NT2/D1 (cell line): ENCODE measurements at regions not wholly inside any gene's neighbourhood (a gene's known extent, or its start where the extent isn't known, plus 50 kb on each side); places are given as distances from the start of the nearest gene placed in this dataset.

Experiments
- DNase-seq: peaks from one replicate; pipeline ENCODE4 v3.0.0-alpha.2; 2011; ENCODE audit warnings: low read depth, low spot score
- H3K27me3 ChIP-seq: 2 replicates; pipeline ENCODE4 v1.6.0; 2011; ENCODE audit warnings: mild to moderate bottlenecking; ENCODE audit not compliant: insufficient read length, insufficient read depth
- H3K36me3 ChIP-seq: 2 replicates; pipeline ENCODE4 v1.6.1; 2011; ENCODE audit warnings: mild to moderate bottlenecking, low read length, mixed read lengths; ENCODE audit not compliant: insufficient read depth, insufficient read length
- H3K4me1 ChIP-seq: 2 replicates; pipeline ENCODE4 v1.5.1; 2011; ENCODE audit not compliant: insufficient read depth, insufficient read length
- H3K4me3 ChIP-seq: 2 replicates; pipeline ENCODE4 v1.5.1; 2011; ENCODE audit warnings: low read depth; ENCODE audit not compliant: insufficient read length
- H3K9ac ChIP-seq: 2 replicates; pipeline ENCODE4 v1.6.0; 2011; ENCODE audit warnings: low read depth; ENCODE audit not compliant: insufficient read length
- H3K9me3 ChIP-seq: 2 replicates; pipeline ENCODE4 v1.5.1; 2011; ENCODE audit warnings: mild to moderate bottlenecking, low read length; ENCODE audit not compliant: insufficient read depth
- SUZ12 ChIP-seq: IDR thresholded peaks from 2 replicates; pipeline ENCODE4 v1.6.1; 2011; ENCODE audit not compliant: insufficient read length, insufficient read depth; ENCODE audit errors: extremely low read depth
- YY1 ChIP-seq: IDR thresholded peaks from 2 replicates; pipeline ENCODE4 v1.6.1; 2011; ENCODE audit not compliant: insufficient read length, insufficient read depth
- ZNF274 ChIP-seq: IDR thresholded peaks from 2 replicates; pipeline ENCODE4 v1.6.1; 2011; ENCODE audit warnings: mild to moderate bottlenecking, low read depth, low read length

GRCh38 chr14:86505808-86506207 is 975.9 kb downstream of the FLRT2 start:
- Histone ChIP-seq H3K9ac (no peak overlapping the region), H3K9me3 (no peaks in the 10 kb centered on the region), H3K4me1 (no peaks in the 10 kb centered on the region), H3K36me3 (no peaks in the 10 kb centered on the region), H3K4me3 (no peak overlapping the region), H3K27me3 (no peaks in the 10 kb centered on the region)
- DNase-seq = no peak
- TF ChIP-seq ZNF274 (no peak), YY1 (no peak), SUZ12 (no peak)

- Histone ChIP-seq H3K36me3 (no peaks in the 10 kb centered on the region), H3K4me3 (no peak overlapping the region), H3K4me1 (no peaks in the 10 kb centered on the region), H3K9me3 (no peaks in the 10 kb centered on the region), H3K9ac (no peak overlapping the region), H3K27me3 (no peaks in the 10 kb centered on the region)
- no peak for DNase-seq
- TF ChIP-seq ZNF274 = no peak
- TF ChIP-seq SUZ12 = no peak
- TF ChIP-seq YY1 = no peak
These were observed 971.7 kb downstream of the FLRT2 start for GRCh38 chr14:86501611-86502010.

DNA sequence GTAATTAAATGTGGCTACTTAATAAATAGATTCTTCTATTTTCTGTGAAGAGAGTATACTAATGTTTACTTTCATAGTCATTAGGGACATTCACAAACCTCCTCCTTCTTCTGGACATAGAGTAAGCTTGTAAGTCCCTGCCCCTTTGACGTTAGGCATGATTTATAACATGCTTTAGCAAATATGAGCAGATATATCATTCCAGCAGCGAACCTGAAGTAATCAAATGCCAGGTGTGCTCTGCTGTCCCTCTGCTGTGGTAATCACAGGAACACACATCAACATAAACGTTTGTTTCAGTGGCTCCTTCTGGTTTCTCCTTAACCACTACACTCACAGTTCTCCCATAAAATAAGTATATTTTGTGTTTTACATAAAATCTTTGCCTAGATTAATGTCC is 961.8 kb downstream of the FLRT2 start:
- Histone ChIP-seq H3K36me3 (no peaks in the 10 kb centered on the region), H3K4me3 (no peak overlapping the region), H3K9me3 (no peaks in the 10 kb centered on the region), H3K9ac (no peak overlapping the region), H3K27me3 (no peaks in the 10 kb centered on the region), H3K4me1 (no peaks in the 10 kb centered on the region)
- TF ChIP-seq YY1 (no peak), ZNF274 (no peak), SUZ12 (no peak)
- no peak for DNase-seq

DNA sequence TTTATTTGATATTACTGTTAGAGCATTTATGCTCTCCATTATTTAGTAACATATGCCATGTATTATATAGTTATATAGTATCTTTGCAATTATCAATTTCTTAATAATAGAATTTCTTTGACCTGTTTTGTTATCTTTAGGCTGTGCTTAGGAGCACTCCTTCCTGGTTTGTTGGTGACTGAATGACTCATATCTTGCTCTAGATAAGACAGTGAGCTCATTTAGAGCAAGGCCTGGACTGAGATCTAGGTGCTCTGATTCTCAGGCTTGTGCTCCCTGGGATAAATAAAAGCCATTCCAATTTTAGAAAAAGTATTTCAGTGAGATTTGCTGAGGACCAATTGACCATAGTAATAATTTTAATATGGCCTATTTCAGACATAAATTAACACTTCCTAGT is 951.2 kb downstream of the FLRT2 start:
- Histone ChIP-seq H3K4me1 (no peaks in the 10 kb centered on the region), H3K9ac (no peak overlapping the region), H3K4me3 (no peak overlapping the region), H3K9me3 (no peaks in the 10 kb centered on the region), H3K27me3 (no peaks in the 10 kb centered on the region), H3K36me3 (no peaks in the 10 kb centered on the region)
- TF ChIP-seq SUZ12 = no peak
- no peak for TF ChIP-seq YY1
- no peak for TF ChIP-seq ZNF274
- DNase-seq = no peak

DNA sequence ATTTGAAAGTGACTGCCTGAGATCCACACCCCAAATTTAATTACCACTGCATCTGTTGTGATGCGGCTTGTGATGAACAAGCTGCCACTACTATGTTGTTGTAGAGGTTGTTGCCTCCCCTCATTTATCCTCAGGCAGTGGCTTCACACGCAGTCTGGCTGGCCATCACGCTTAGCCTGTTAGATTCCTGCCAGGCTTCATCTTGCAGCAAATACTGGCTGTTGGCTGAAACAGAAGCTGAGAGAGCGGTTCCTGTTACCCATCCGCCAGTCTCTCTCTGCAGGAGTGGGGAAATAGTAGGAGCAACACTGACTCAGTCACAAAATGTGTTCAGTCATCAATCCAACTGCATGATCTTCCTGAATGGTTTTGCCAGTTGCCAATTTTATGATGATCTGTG is 934.4 kb downstream of the FLRT2 start:
- H3K27me3 ChIP-seq = no peaks in the 10 kb centered on the region
- TF ChIP-seq YY1 (no peak), ZNF274 (no peak), SUZ12 (no peak)
- H3K36me3 ChIP-seq = no peaks in the 10 kb centered on the region
- no peak overlapping the region for H3K9ac ChIP-seq
- H3K9me3 ChIP-seq = peaks cover 8% of the 10 kb centered on the region; the same call in 1 of the 2 replicates
- no peak for DNase-seq
- no peaks in the 10 kb centered on the region for H3K4me1 ChIP-seq
- no peak overlapping the region for H3K4me3 ChIP-seq

DNA sequence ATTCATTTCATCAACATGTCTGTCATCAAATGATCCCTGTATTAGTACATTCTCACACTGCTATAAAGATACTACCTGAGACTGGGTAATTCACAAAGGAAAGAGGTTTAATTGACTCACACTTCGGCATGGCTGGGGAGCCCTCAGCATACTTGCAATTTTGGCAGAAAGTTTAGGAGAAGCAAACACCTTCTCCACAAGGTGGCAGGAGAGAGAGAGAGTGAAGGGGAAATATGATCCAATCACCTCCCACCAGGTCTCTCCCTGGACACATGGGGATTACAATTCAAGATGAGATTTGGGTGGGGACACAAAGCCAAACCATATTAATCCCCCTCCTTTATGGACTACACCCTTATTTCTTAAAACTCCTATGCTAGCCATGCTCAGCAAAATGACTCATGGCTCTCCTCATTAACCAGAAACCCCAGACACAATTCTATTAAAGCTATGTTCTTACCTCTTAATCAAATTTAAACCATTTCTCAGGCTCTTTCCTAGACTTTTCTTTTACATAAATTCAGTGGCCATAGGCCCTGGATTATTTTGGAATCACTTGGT is 932.3 kb downstream of the FLRT2 start:
- peak; percentile 15 for DNase-seq
- no peak overlapping the region for H3K9ac ChIP-seq
- no peaks in the 10 kb centered on the region for H3K4me1 ChIP-seq
- TF ChIP-seq SUZ12 (no peak), YY1 (no peak)
- no peaks in the 10 kb centered on the region for H3K27me3 ChIP-seq
- H3K36me3 ChIP-seq = no peaks in the 10 kb centered on the region
- no peak overlapping the region for H3K4me3 ChIP-seq
- peaks cover 8% of the 10 kb centered on the region; the same call in 1 of the 2 replicates for H3K9me3 ChIP-seq

DNA sequence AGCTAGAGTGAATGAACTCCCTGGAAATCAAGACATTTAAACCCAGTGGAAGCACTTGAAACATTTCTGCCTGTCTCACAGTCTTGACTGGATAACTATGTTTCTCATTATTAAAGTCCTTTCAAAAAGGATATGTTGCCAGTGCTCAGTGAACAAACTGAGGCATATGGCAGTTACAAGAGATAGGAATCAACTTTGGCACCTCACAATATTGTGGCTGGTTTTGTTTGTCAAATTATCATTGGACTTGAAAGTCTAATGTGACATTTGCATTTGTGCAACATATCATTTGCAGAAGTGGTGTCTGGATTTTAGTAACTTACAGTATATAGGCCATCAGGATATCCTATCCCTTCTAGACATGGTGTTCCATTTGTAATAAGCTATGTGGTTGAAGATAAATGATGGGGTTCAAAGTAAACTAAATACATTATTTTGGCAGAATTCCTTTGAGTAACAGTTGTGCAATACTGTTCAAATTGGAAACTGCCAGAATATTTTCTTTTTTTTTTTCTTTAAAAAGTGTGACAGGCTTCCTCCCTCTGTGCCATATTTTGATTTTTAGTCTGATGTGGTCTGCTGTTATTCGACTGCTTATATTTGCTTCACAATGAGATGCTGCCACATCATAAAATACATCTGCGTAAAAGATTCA is 927.7 kb downstream of the FLRT2 start:
- Histone ChIP-seq H3K4me3 (no peak overlapping the region), H3K36me3 (no peaks in the 10 kb centered on the region), H3K27me3 (no peaks in the 10 kb centered on the region), H3K9ac (no peak overlapping the region), H3K4me1 (no peaks in the 10 kb centered on the region), H3K9me3 (peaks cover 6% of the 10 kb centered on the region; the same call in 1 of the 2 replicates)
- no peak for TF ChIP-seq ZNF274
- no peak for TF ChIP-seq SUZ12
- TF ChIP-seq YY1 = no peak
- DNase-seq = no peak

DNA sequence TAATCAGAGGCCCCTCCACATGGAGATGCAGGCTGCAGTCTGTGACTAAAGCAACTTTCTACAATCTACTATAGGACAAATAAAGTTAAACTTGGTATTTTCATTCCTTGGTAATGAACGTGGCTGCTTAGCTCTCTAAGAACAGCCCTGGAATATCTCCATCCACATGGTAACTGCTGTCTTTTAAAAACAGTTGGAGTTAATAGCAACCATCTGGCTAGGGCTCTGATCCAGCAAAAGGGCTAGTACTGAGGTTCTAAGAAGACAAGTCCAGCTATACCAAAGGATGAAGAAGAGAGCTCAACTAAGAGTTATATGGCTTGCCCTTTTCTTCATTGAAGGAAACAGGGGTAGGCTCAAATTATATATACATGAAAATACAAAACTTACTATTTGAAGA is 920.1 kb downstream of the FLRT2 start:
- Histone ChIP-seq H3K36me3 (no peaks in the 10 kb centered on the region), H3K4me1 (no peaks in the 10 kb centered on the region), H3K9me3 (no peaks in the 10 kb centered on the region), H3K9ac (no peak overlapping the region), H3K27me3 (no peaks in the 10 kb centered on the region), H3K4me3 (no peak overlapping the region)
- no peak for DNase-seq
- TF ChIP-seq YY1 (no peak), SUZ12 (no peak), ZNF274 (no peak)
